GM03348 (cell line): ENCODE measurements at regions not wholly inside any gene's neighbourhood (a gene's known extent, or its start where the extent isn't known, plus 50 kb on each side); places are given as distances from the start of the nearest gene placed in this dataset.
A peak's percentile ranks its signal among the peaks of the same experiment; 100 is the strongest.

Experiments used
- DNase-seq: peaks from one replicate; pipeline ENCODE4 v3.0.0; 2012; ENCODE audit warnings: low spot score

DNA sequence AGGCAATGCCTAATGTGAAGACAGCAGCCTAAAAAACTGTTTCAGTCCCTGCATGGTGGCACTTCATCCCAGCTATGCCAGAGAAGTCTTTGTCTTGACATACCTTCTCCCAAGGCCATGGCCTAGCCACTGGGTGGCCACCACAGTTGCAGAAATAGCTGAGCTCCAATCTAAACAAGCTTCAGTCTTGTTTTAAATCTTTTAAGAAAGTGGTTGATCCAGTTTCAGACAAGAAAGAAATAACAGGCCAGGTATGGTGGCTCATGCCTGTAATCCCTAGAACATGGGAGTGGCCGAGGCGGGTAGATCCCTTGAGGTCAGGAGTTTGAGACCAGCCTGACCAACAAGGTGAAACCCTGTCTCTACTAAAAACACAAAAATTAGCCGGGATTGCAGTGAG lies 600.0 kb upstream of the PLXNA2 start:
- DNase-seq: no peak

DNA sequence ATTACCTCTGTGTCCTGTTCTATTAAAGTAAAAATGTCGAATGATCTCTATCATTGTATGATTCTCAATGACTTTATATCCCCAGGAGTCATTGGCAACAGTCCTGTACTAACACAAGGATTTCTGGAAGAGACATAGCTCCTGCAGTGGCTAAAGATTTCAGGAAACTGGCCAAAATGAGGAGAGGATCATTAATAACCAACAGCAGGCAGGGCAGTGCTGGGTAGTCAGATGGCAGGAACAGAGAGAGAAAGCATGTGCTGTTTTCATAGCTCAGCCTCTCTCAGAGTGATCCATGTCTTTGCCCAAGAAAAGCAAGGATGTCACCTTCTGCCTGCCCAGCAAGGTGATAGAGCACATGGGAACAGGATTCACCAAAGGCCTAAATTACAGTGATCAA lies 604.7 kb upstream of the PLXNA2 start:
- no peak for DNase-seq

DNA sequence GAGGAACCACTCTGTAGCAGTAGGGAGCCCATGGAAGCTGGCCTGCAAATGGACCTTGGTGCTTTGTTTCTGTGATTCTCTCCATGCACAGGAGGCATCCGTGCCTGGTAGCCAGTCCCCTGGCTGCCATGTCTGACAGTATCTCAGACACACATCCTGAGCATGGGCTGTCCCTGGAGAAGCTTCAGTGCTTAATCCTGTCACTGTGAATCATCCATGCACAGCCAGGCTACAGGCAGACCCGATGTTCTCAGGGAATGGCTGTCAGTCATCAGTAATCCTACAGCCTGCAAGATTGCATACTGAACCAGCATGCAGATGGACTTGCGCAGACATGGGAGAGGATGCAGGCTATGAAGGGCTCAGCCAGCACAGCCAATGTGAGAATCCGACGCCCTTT lies 606.3 kb upstream of the PLXNA2 start:
- DNase-seq: no peak

DNA sequence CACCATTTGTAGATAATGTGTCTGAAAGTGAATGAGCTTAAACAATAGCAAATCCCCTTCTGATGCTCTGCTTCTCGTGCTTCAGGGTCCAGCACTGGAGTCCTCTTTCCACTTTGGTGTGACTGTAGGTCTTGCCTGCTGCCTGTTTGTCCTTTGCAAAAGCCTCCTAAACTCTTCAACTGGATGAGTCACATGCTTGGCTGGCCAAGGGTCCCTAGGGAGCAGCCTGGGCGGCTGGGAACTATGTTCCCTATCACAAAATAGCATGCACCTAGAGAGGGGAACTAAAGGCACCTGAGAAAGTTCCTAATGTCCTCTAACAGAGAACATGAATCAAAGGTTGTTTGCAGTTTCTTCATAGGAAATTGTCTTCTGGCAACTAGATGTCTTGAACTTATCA lies 607.2 kb upstream of the PLXNA2 start:
- no peak for DNase-seq

DNA sequence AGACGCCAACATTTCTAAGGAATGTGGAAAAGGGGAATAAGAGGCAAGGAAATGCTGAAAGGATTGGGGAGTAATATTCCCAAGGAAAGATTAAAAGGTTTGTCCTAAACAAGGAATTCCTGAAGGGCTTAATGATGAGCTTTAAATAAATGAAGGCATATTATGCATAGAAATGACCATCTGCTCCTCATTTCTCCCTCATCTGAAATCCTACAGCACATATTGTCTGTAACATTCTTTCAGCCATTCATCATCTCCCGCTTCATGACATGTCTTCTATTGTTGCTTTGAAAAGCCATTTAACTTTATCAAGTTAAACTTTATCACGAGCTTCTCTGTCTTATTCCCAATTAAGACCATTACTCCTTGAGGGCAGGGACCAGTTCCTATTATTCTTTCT lies 608.7 kb upstream of the PLXNA2 start:
- no peak for DNase-seq

DNA sequence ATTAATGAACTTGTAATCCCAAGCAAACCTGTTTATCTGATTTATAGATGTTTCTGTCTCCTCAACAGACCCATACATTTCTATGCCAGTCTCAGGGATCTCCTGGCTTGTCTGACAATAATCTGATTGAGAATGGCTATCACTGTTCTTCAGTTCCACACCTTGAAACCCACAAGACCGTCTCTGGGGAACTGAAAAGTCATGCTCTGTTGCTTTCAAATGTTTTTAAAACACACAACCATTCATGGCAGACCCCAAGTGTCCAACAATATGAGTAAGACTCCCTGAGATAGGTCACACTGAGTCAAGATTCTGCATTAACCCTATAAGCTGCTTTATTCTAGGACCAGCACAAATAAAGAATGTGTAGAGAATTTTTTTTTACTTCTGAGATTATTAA lies 611.2 kb upstream of the PLXNA2 start:
- DNase-seq: no peak

DNA sequence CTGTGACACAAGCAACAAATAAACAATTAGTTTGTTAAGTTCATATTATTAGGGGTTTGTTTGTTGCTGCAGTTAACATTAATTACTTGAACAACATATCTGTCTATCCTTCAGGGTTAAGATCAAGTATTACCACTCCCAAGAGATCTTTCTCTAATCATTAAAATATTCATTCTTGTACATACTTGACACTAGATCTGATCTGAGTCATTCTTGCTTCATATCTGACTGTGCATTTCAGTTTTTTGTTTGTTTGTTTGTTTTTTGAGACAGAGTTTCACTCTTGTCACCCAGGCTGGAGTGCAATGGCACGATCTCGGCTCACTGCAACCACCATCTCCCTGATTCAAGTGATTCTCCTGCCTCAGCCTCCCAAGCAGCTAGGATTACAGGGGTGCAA lies 613.3 kb upstream of the PLXNA2 start:
- no peak for DNase-seq

DNA sequence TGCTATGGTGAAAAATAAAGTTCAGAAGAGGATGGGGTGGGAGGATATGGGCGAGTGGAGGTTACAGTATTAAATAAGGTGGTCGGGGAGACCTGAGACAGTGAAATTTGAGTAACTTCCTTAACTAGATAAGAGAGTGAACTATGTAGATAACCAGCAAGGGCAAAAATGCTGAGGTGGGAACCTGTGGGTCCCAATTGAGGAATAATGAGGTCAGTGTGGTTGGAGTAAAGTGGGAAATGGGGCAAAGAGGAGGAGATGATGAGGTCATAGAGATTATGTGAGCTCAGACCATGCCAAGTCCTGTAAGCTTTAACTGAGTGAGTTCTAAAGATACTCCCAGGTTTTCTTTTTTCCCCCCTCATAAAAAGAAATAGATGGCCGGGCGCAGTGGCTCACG lies 614.6 kb upstream of the PLXNA2 start:
- DNase-seq: no peak

DNA sequence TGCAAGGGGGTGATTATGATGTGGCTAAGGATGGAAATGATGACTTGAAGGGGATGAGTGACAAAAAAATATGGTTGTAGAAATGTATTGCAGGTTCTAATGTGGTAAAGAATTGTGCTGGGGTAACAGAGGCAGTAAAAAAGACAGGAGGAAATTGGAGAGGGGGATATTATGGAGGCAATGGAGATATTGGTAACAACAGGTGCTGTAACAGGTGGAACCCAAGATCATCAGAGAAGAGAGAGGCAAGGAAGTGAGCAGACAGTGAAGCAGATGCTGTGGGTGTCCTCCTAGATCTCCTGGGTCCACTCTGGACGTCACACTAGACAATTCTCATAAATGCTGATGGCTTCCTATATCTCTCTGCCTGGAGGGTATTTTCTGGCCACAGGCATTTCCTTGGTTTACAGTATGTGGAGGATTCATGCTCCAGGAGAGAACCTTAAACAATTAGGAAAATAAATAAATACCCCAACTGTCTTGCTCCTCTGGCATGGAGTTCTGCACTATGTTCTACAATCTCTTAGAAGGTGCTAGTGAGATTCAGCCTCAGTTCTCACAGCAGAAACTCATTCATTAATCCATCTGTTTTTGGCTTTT lies 620.3 kb upstream of the PLXNA2 start:
- no peak for DNase-seq

DNA sequence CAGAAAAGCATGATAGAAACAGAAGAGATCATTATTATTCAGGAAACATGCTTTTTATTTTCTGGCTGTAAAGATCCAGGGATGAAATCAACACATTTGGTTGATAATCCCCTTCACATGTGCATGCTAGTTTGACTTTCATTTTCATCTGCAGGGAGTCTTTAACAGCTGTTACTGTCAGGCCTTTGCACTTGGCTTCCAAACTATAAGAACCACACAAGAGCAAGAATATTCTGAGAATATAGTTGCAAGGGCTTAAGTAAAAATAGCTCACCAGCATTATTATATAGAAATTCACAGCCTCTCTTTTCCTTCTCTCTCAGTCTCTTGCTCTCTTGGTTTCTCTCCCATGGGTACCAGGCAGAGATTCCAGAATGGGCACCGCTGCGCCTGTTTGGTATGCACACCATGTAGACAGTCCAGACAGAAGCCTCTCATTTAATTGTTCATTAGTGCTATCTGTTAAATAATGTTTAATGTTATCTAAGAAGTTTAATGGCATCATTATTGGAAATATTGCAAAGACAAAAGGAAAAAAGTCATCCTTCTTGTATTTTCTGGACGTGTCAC lies 622.3 kb upstream of the PLXNA2 start:
- no peak for DNase-seq

DNA sequence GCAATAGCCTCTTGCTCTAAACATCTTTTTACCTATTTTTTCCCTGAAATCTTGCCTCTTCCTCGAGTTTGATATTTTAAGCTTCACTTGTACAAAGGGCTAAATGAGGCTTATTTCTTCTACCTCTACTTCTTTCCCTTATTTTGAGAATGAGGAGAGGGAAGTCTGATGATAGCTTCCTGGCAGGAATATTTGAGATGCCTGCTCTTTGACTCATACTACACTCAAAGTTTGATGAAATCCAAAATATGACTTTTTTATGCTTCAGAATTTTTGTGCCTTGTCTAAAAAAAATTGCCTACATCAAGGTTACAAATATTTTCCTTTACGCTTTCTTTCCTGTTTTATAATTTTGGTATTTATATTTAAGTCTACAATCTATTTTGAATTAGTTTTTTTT lies 624.4 kb upstream of the PLXNA2 start:
- peak; percentile 30 for DNase-seq

DNA sequence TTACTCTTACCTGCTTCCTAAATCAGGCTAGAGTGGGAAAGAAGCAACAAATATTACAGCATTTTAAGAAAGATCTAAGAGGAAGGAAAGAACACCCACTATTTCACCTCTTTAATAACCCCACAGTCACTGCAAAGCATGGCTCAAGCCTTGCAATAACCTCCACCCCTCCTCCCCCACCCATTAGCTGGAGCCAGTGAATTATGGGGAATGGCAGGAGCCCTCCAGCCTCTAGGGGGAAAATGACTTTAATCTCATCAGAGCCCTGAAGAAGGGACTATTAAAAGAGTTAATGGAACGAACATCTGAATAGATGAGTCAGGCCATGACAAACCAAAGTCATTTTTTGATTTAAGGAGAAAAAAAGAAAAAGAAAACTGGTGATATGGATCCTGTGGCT lies 630.7 kb upstream of the PLXNA2 start:
- DNase-seq: no peak

DNA sequence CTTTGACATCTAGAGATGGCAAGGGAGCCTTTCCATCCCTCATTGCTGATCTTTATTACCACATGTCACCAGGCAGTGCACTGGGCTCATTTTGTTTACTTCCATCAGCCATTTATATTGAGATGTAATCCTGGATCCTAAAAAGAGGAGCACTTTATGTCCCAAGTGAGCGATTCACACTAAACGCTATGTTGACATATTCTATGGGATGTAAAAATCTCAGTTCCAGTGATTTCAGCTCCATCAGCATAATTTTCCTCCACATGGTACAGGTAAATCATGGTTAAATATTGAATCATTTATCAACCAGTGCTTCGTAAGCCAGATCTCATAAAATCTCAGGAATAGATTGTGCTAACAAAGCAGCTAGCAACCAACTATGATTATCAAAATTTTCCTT lies 634.8 kb upstream of the PLXNA2 start:
- no peak for DNase-seq

DNA sequence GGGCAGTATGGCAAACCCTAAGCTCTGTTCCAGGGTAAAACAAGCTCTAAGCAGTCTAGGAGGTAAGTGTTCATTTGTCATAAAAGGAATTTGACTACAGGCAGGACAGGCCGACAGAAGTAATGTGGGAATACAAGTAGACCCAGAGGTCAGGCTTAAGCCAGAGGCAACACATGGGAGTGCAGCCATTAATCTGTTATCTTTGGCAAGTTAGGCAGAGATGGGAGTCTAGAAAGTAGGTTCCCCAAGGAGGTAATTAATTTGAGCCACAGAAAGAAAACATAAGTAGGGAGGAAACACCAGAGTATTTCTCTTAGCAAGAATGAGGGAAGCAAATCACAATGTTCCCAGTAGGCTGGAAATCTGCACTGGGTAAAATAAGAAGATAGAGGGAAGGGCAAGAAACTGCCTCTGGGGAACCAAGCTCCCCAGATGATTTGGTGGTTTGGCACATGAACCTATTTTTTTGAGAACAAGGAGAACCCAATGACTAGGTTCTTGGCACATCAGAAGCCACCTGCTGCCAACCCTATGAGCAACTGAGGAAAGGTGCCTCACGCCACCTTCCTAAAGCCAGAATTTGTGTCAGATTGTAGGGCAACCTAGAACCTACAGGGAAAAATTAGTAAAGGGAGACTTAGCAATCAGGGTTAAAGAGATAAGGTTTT lies 636.4 kb upstream of the PLXNA2 start:
- no peak for DNase-seq

DNA sequence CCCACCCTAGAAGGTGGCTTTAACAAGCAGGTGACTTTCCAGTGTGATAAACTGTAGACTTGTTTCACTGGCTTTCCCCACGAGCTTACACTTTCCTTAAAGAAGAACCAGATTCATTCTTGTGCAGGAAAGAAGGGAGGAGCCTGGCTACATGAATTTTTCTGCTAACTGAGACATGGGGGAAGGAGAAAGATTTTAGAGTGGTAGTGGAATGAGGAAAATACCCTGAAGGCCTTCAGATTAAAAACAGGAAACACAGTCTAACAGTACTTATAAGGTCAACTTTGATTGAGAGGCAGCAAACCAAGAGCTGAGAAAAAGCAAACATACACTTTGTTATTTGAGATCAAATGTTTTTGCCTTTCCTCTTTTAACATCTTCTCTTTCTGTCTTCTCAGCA lies 640.9 kb upstream of the PLXNA2 start:
- DNase-seq: no peak

DNA sequence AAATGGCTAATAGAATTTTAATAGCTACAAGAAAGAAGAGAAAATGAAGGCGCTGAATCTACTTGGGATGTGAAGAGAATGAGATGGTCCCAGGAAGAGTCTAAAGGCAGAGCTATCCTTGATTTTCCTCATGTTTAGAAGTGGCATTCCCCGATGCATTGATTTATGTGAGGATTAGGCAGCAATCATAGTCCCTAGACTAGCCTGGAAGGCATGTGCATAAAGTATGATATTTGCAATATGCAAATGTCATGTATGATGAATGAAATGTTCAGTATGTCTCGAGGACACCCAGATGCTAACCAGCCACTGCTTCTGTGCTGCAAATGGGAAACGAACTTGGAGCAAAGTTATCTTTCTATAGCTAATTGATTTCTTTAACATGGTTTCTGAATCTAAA lies 641.5 kb upstream of the PLXNA2 start:
- no peak for DNase-seq

DNA sequence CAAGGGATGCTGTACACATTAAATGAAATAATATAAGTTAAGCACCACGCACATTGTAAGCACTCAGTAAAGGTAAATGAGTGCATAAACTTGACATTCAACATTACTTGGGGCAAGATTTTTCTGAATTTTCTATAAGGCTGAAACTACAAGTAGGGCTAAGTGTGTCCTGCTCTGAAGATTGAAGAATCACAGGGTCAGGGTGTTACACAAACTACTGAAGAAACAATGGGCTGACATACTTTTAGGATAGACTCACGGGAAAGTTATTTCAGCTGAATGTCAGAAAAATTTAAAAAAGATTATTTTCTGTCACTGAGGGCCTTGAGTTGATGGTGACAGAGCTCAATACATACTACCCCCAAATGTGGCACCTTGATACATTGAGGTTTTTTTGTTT lies 644.2 kb upstream of the PLXNA2 start:
- no peak for DNase-seq

DNA sequence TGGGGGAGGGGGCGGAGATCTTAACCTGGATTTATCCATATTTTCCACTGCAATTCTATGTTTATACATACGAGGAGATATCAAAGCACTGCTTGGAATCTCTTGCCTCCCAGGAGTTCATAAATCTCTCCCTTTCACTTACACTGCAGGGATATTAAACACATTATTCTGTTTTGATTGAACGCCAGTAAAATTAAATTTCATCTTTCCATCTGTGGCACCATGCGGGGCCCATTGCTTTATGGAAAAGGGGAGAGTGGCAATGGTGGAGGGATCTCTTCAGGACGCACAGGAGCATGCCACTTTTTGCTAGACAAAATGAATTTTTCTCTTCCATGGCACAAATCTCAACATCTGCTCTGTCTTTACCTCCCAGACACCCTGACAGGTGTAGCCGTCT lies 648.0 kb upstream of the PLXNA2 start:
- no peak for DNase-seq

DNA sequence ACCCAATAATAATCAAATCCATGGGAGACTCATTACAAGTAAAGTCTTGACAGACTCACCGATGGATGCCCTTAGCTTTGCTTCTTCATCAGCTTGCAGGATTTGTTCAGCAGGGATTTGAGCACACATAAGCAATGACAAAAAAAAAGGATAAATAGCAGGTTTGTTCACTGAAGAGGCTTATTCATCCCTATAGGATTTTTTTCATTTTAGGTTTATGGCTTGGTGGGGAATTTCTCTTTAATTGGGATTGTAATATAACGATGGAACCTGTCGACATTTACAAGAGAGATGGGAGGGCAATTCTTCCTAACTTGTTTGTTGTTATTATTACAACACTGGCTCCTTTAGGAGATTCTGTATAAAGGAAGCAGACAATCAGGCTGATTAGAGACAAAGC lies 649.1 kb upstream of the PLXNA2 start:
- DNase-seq: no peak

DNA sequence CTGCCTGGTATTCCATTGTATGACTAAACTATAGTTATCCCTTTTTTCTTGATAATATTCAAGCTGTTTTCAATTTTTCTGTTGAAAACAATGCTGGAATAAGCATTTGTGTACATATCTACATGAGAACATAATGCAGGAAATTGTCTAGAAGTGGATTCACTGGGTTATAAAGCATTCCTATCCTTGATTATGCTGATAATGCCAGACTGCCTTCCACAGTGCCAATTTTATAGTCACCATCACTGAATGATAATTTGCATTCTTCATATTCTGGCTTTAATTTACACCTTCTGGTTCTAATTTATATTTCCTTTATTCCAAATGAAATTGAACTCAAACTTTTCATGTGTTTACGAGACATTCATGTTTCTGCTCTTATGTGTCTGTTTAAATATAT lies 651.0 kb upstream of the PLXNA2 start:
- no peak for DNase-seq

DNA sequence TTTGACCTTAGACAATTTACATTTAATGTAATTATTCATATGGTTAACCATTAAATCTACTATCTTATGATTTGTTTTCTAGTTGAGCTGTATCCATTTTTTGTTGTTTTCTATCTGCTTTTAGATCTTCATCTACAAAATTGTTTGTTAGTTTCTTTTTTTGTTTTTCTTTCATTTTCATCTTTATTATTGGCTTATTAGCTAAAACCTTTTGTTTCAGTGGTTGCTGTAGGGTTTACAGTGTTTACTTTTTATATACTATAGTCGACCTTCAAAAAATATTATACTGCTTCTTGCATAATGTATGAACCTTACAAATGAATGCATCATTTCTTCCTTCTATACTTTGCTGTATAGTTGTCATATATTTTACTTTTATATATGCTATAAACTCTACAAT lies 651.6 kb upstream of the PLXNA2 start:
- no peak for DNase-seq

DNA sequence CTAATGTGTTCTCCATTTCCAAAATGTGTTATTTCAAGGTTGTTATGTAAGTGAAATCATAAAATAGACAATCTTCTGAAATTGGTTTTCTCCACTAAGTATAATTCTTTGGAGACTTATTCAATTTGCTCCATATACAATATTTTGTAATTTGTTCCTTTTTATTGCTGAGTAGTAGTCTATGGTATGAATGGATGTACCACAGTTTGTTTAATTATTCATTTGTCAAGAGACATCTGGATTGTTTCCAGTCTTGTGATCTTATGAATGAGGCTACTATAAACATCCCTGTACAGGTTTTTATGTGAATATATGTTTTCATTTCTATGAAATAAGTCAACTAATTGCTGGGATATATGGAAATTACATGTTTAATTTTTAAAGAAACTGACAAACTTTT lies 652.6 kb upstream of the PLXNA2 start:
- no peak for DNase-seq

DNA sequence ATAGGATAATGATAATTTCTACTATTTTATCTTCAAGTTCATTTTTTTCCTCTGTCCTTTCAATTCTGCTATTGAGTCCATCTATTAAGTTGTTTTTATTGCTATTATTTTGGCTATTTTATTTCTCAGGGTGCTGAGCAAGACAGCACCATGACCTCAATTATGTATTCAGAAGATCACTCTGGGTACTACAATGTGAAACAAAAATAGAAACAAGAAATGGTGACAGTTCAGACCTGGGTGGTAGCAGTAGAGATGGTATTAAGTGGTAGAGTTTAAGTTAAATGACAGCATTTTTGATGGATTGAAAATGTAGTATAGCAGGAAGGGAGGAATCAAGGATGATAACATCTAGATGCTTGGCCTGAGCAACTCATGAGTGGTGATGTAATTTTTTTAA lies 655.3 kb upstream of the PLXNA2 start:
- no peak for DNase-seq

DNA sequence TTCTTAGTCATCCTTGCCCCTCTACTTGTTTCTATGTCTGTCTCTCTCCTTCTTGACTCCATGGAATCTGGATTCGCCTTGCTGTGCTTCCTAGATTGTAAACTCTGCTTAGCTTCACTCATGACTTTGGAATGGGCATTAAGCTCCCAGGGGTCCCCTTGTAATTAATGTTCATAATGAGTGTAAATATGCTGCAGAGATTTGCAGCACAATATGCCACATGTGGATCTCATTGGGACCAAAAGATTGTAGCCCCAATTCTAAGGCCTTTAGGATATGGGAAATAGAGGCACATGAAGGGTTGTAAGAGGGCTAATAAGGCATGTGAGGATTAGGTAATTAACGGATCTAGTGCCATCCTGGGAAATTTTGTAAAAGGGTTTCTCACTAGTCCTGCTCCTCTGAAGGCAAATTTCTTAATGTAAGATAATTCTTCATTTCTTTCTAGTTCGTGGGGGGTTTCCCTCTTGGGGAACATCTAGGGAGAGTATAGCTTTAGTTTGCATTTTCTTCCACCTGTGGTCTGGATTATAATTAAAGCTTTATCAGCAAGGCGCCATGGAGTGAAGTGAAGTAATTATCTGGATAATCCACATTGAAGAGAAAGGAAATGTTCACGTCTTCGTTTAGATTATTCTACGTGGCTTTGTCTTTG lies 659.2 kb upstream of the PLXNA2 start:
- no peak for DNase-seq
